Endothelial cell of umbilical vein (primary cell): ENCODE measurements at regions not wholly inside any gene's neighbourhood (a gene's known extent, or its start where the extent isn't known, plus 50 kb on each side); places are given as distances from the start of the nearest gene placed in this dataset.

ENCODE experiments used
- JUN ChIP-seq: IDR thresholded peaks from 2 replicates; pipeline ENCODE4 v1.6.1; 2011; ENCODE audit warnings: borderline replicate concordance, low read depth; ENCODE audit not compliant: insufficient read length, insufficient read depth
- POLR2A ChIP-seq: IDR thresholded peaks from 2 replicates; pipeline ENCODE4 v1.6.1; 2012; ENCODE audit warnings: low read depth, mild to moderate bottlenecking, control low read depth, low read length
- TF ChIP-seq, protein P1 (sequence below): IDR thresholded peaks from 2 replicates; pipeline ENCODE4 v1.6.1; 2011; ENCODE audit not compliant: insufficient read depth, insufficient read length
- TF ChIP-seq, protein P2 (sequence below), 2 donors: IDR thresholded peaks; 1 replicate in 1 of 2; 2 replicates in 1 of 2; pipeline ENCODE4 v1.5.1; 2011; ENCODE audit warnings: low read length in 2 of 2, mild to moderate bottlenecking in 2 of 2, moderate library complexity in 2 of 2, control low read depth in 1 of 2, inconsistent platforms in 1 of 2, low read depth in 1 of 2; ENCODE audit not compliant: insufficient read depth in 1 of 2; ENCODE audit errors: extremely low read depth in 1 of 2

DNA sequence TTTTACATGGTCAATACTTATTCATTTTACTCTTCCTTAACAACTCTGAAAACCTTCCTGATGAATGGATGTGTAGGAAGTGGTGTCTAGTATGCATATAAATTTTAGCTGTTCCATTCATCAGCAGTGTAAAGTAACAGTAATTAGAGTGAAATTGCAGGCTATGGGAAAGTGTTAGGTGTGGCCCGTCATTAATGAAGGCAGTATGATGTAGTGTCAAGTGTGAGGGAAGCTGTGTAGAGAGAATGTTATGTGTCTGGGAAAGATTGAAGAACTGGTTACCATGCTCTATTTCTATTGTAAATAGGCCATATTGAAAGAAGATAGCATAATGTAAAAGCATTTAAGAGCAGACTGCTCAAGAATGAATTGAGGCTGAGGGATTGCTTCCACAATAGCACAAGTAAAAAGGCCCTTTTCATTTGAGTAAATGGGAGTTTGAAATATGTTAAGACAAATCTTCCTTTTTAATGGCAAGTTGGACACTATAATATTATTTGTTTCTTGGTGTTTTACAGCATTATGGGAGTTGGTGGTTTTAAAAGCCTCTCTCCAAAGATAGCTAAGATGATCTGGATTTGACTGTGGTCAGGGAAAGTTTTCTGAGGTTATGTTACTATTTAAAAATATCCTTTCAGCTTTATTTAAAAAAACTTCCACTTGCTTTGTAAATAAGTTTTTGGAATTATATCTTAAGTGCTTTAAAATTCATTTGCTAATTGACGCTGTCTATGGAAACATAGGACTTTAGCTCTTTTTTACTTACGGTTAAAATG lies 401.0 kb upstream of the ZEB2 start:
- TF ChIP-seq, protein P1, sequence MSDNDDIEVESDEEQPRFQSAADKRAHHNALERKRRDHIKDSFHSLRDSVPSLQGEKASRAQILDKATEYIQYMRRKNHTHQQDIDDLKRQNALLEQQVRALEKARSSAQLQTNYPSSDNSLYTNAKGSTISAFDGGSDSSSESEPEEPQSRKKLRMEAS, result no peak
- TF ChIP-seq, protein P2, sequence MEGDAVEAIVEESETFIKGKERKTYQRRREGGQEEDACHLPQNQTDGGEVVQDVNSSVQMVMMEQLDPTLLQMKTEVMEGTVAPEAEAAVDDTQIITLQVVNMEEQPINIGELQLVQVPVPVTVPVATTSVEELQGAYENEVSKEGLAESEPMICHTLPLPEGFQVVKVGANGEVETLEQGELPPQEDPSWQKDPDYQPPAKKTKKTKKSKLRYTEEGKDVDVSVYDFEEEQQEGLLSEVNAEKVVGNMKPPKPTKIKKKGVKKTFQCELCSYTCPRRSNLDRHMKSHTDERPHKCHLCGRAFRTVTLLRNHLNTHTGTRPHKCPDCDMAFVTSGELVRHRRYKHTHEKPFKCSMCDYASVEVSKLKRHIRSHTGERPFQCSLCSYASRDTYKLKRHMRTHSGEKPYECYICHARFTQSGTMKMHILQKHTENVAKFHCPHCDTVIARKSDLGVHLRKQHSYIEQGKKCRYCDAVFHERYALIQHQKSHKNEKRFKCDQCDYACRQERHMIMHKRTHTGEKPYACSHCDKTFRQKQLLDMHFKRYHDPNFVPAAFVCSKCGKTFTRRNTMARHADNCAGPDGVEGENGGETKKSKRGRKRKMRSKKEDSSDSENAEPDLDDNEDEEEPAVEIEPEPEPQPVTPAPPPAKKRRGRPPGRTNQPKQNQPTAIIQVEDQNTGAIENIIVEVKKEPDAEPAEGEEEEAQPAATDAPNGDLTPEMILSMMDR (IDR thresholded peaks at IDR 0.05; ENCODE audit: extremely low read depth in 1 of 2, insufficient read depth in 1 of 2, low read depth in 1 of 2, low read length in 2 of 2), result no peak
- no peak for TF ChIP-seq POLR2A
- TF ChIP-seq JUN, result no peak
